GM18517 (cell line): ENCODE measurements at regions not wholly inside any gene's neighbourhood (a gene's known extent, or its start where the extent isn't known, plus 50 kb on each side); places are given as distances from the start of the nearest gene placed in this dataset.

Experiments
- ATAC-seq: cut with Tn5 transposase; IDR thresholded peaks from one replicate; pipeline ENCODE4 v1.9.1; 2021; ENCODE audit warnings: mild to moderate bottlenecking, moderate library complexity; ENCODE audit not compliant: unreplicated experiment

- peak; percentile 77 for ATAC-seq
These were observed 106.4 kb upstream of the SESN3 start for GRCh38 chr11:95337175-95337957.

- ATAC-seq, result no peak
These were observed 105.0 kb upstream of the SESN3 start for GRCh38 chr11:95335989-95336388.

- ATAC-seq, result no peak
These were observed 100.2 kb upstream of the SESN3 start for GRCh38 chr11:95331161-95331560.

GRCh38 chr11:95330302-95330701 lies 99.3 kb upstream of the SESN3 start:
- no peak for ATAC-seq

GRCh38 chr11:95327273-95327948 lies 96.4 kb upstream of the SESN3 start:
- no peak for ATAC-seq

GRCh38 chr11:95325777-95326258 lies 94.8 kb upstream of the SESN3 start:
- no peak for ATAC-seq

- no peak for ATAC-seq
These were observed 93.8 kb upstream of the SESN3 start for GRCh38 chr11:95324826-95325225.

GRCh38 chr11:95322539-95322938 lies 91.5 kb upstream of the SESN3 start:
- ATAC-seq, result no peak

GRCh38 chr11:95318498-95318897 lies 87.5 kb upstream of the SESN3 start:
- ATAC-seq, result no peak

- no peak for ATAC-seq
These were observed 77.6 kb upstream of the SESN3 start for GRCh38 chr11:95308512-95309035.

- ATAC-seq, result no peak
These were observed 76.3 kb upstream of the SESN3 start for GRCh38 chr11:95307286-95307685.

- no peak for ATAC-seq
These were observed 75.8 kb upstream of the SESN3 start for GRCh38 chr11:95306801-95307200.

- ATAC-seq, result no peak
These were observed 75.1 kb upstream of the SESN3 start for GRCh38 chr11:95306123-95306522.

GRCh38 chr11:95305705-95306104 lies 74.7 kb upstream of the SESN3 start:
- ATAC-seq, result no peak

GRCh38 chr11:95304777-95305176 lies 73.8 kb upstream of the SESN3 start:
- ATAC-seq, result no peak

GRCh38 chr11:95302211-95302610 lies 71.2 kb upstream of the SESN3 start:
- no peak for ATAC-seq

- no peak for ATAC-seq
These were observed 70.5 kb upstream of the SESN3 start for GRCh38 chr11:95301474-95301873.

- no peak for ATAC-seq
These were observed 68.2 kb upstream of the SESN3 start for GRCh38 chr11:95299078-95299679.

- no peak for ATAC-seq
These were observed 66.9 kb upstream of the SESN3 start for GRCh38 chr11:95297680-95298452.

GRCh38 chr11:95296621-95297025 lies 65.6 kb upstream of the SESN3 start:
- peak; percentile 95 for ATAC-seq

- peak; percentile 18 for ATAC-seq
These were observed 65.2 kb upstream of the SESN3 start for GRCh38 chr11:95296165-95296564.
